PC-3 (cell line): ENCODE measurements at regions not wholly inside any gene's neighbourhood (a gene's known extent, or its start where the extent isn't known, plus 50 kb on each side); places are given as distances from the start of the nearest gene placed in this dataset.

Experiments
- ATAC-seq: fragments of 200-7000 bp; cut with Tn5 transposase; 2 replicates; pipeline ENCODE4 v1.9.1; 2020; ENCODE audit warnings: mild to moderate bottlenecking, moderate library complexity
- BruUV-seq: library from RNA; stranded (reverse); fragments of 400-500 nt; replicated peaks from 2 replicates; lab custom pipeline; 2021; lab: Mats Ljungman, UMichigan
- CTCF ChIA-PET: fragments of 300-600 bp; sonication (Branson Sonifier 250); formaldehyde crosslinking; loops from one replicate; lab custom pipeline; 2022; ENCODE audit warnings: antibody characterized with exemption; lab: Charles Lee
- POLR2A ChIA-PET: fragments of 300-600 bp; sonication (Branson Sonifier 250); formaldehyde crosslinking; loops from one replicate; lab custom pipeline; 2022; ENCODE audit warnings: antibody characterized with exemption; ENCODE audit not compliant: unreplicated experiment; lab: Charles Lee
- DNase-seq: peaks from one replicate; pipeline ENCODE4 v3.0.0-alpha.2; 2015
- H2AFZ ChIP-seq: fragments of 300-600 bp; sonication (generic); 2 replicates; pipeline ENCODE4 v1.6.0; 2016; ENCODE audit warnings: antibody characterized with exemption, low read length
- H3F3A ChIP-seq: fragments of 300-600 bp; sonication (generic); one replicate; pipeline ENCODE4 v1.6.0; 2017; ENCODE audit warnings: antibody characterized with exemption, low read length, control low read depth, mild to moderate bottlenecking; ENCODE audit not compliant: unreplicated experiment
- H3K27ac ChIP-seq: fragments of 300-600 bp; sonication (generic); 2 replicates; pipeline ENCODE4 v1.5.1; 2016; ENCODE audit warnings: mild to moderate bottlenecking, low read length
- H3K27me3 ChIP-seq: fragments of 300-600 bp; sonication (generic); 2 replicates; pipeline ENCODE4 v1.6.1; 2016; ENCODE audit warnings: low read length, mixed read lengths
- H3K36me3 ChIP-seq: fragments of 300-600 bp; sonication (generic); 2 replicates; pipeline ENCODE4 v1.6.1; 2016; ENCODE audit warnings: low read depth, mixed run types, low read length, mixed read lengths
- H3K4me1 ChIP-seq: fragments of 300-600 bp; sonication (generic); 2 replicates; pipeline ENCODE4 v1.5.1; 2016; ENCODE audit warnings: low read length; ENCODE audit not compliant: insufficient read depth
- H3K4me2 ChIP-seq: fragments of 300-600 bp; sonication (generic); 2 replicates; pipeline ENCODE4 v1.6.0; 2016; ENCODE audit warnings: low read length
- H3K4me3 ChIP-seq: fragments of 300-600 bp; sonication (generic); 2 replicates; pipeline ENCODE4 v1.5.1; 2016; ENCODE audit warnings: mild to moderate bottlenecking, low read length, mixed read lengths
- H3K79me2 ChIP-seq: fragments of 300-600 bp; sonication (generic); 2 replicates; pipeline ENCODE4 v1.6.1; 2017; ENCODE audit warnings: low read length, mixed read lengths
- H3K9ac ChIP-seq: fragments of 300-600 bp; sonication (generic); 2 replicates; pipeline ENCODE4 v1.6.0; 2016; ENCODE audit warnings: mild to moderate bottlenecking, low read length
- H3K9me2 ChIP-seq: fragments of 300-600 bp; sonication (generic); replicated peaks from 2 replicates; pipeline ENCODE4 v1.6.1; 2016; ENCODE audit warnings: mixed run types, low read length, mixed read lengths
- H3K9me3 ChIP-seq: fragments of 300-600 bp; sonication (generic); 2 replicates; pipeline ENCODE4 v1.6.1; 2016; ENCODE audit warnings: low read length, mixed read lengths
- H4K20me1 ChIP-seq: fragments of 300-600 bp; sonication (generic); 2 replicates; pipeline ENCODE4 v1.6.1; 2016; ENCODE audit warnings: low read length, mixed read lengths
- EZH2 ChIP-seq: fragments of 300-600 bp; sonication (generic); IDR thresholded peaks from one replicate; pipeline ENCODE4 v1.6.1; 2017; ENCODE audit warnings: antibody characterized with exemption, mild to moderate bottlenecking, low read length; ENCODE audit not compliant: unreplicated experiment
- EZH2phosphoT487 ChIP-seq: fragments of 300-600 bp; sonication (generic); IDR thresholded peaks from 2 replicates; pipeline ENCODE4 v1.6.1; 2018; ENCODE audit warnings: mild to moderate bottlenecking, antibody characterized with exemption, low read length, borderline replicate concordance
- intact Hi-C: fragments of 100-400 bp; cut with micrococcal nuclease; formaldehyde crosslinking; loops from 2 replicates; pipeline ENCODE4 v1.9.0; 2023
- TF ChIP-seq, protein P1 (sequence below): fragments of 300-600 bp; sonication (generic); conservative IDR thresholded peaks from 2 replicates; pipeline ENCODE4 v1.5.1; 2017; ENCODE audit warnings: antibody characterized with exemption, low read depth, mild to moderate bottlenecking, low read length

DNA sequence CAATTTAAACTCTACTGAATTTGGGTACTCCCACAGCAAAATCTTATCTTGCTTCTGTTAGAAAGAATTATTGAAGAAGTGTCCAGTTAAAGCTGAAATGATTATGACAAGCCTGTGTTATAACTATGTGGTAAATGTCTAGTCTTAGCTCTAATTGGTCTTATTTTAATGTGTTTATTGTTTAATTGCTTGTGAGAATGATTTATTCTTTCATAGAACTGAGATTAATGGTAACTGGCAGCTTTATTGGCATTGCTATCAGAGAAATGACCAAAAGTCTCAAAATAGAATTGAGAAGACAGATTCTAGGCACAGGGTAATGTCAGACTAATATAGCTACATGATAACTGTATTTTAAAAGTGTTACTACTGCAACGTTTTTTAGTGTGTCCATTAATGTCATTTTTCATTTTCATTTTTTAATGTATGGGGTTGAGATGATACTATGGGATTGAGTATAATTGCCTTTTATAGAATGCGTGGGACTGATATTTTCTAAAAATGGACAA lies 458.7 kb downstream of the AEBP2 start:
- Histone ChIP-seq H3K4me2 (no peak overlapping the region), H3K9me2 (no peaks in the 10 kb centered on the region), H3K9me3 (no peaks in the 10 kb centered on the region), H4K20me1 (no peaks in the 10 kb centered on the region), H3K9ac (no peak overlapping the region), H3F3A (no peaks in the 10 kb centered on the region), H3K4me1 (no peaks in the 10 kb centered on the region), H3K27ac (no peak overlapping the region), H3K79me2 (no peaks in the 10 kb centered on the region), H3K4me3 (no peak overlapping the region), H3K36me3 (no peaks in the 10 kb centered on the region), H2AFZ (no peak overlapping the region), H3K27me3 (no peaks in the 10 kb centered on the region)
- BruUV-seq = no TSS peak
- intact Hi-C loops = no loop called here
- CTCF ChIA-PET = no interaction called here
- no peak for TF ChIP-seq EZH2
- TF ChIP-seq EZH2phosphoT487 = no peak
- TF ChIP-seq, protein P1, sequence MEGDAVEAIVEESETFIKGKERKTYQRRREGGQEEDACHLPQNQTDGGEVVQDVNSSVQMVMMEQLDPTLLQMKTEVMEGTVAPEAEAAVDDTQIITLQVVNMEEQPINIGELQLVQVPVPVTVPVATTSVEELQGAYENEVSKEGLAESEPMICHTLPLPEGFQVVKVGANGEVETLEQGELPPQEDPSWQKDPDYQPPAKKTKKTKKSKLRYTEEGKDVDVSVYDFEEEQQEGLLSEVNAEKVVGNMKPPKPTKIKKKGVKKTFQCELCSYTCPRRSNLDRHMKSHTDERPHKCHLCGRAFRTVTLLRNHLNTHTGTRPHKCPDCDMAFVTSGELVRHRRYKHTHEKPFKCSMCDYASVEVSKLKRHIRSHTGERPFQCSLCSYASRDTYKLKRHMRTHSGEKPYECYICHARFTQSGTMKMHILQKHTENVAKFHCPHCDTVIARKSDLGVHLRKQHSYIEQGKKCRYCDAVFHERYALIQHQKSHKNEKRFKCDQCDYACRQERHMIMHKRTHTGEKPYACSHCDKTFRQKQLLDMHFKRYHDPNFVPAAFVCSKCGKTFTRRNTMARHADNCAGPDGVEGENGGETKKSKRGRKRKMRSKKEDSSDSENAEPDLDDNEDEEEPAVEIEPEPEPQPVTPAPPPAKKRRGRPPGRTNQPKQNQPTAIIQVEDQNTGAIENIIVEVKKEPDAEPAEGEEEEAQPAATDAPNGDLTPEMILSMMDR = no peak
- no peak for DNase-seq
- POLR2A ChIA-PET = no interaction called here
- ATAC-seq = no peak

DNA sequence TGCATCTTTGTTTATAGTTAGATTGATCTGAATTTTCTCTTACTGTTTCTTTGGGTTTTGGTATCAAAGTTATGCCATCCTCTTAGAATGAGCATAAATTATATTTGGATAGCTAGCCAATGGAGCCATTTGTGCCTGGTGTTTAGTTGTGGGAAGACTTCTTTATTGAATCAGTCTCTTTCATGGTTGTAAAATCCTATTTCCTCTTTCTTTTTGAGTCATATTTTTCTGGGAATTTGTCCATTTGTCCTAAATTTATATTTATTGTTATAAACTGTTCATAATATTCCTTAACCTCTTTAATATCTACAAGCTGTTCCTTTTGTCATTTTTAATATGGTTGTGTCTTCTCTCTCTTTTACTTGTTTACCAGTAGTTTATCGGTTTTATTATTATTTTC lies 462.5 kb downstream of the AEBP2 start:
- intact Hi-C loops = no loop called here

DNA sequence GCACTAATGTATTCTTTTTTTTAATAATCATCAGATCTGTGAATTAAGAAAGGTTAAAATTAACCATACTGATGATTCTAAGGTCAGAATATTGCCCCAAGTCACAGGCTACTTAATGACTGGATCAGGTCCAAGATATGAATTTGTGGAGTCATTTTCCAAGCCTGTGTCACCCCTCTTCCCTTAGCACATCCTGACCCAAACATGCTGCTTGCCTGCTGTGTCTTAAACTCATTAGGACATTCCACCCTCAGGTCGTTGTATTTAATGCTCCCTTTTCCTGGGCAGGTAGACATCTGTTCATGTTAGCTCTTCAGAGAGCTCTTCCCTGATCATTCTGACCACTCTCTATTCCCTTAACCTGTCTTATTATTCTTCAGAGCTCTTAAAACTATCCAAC lies 463.5 kb upstream of the PDE3A start:
- Histone ChIP-seq H3K9me3 (no peaks in the 10 kb centered on the region), H3K36me3 (no peaks in the 10 kb centered on the region), H3K9me2 (no peaks in the 10 kb centered on the region), H3K4me1 (no peaks in the 10 kb centered on the region), H2AFZ (no peak overlapping the region), H3K4me3 (no peak overlapping the region), H3K27me3 (no peaks in the 10 kb centered on the region), H3K27ac (no peak overlapping the region), H3K9ac (no peak overlapping the region), H4K20me1 (no peaks in the 10 kb centered on the region), H3K4me2 (no peak overlapping the region), H3K79me2 (no peaks in the 10 kb centered on the region), H3F3A (no peaks in the 10 kb centered on the region)
- ATAC-seq (no peak), DNase-seq (no peak)
- ChIA-PET CTCF (no interaction called here), POLR2A (no interaction called here)
- TF ChIP-seq, protein P1 = no peak
- no peak for TF ChIP-seq EZH2
- no peak for TF ChIP-seq EZH2phosphoT487
- intact Hi-C loops = no loop called here
- no TSS peak for BruUV-seq

More for the DNA sequence above, 462.5 kb downstream of the AEBP2 start:
- no TSS peak for BruUV-seq
- Histone ChIP-seq H3K4me2 (no peak overlapping the region), H3K4me1 (no peaks in the 10 kb centered on the region), H3K27ac (no peak overlapping the region), H3K79me2 (no peaks in the 10 kb centered on the region), H3K9me2 (no peaks in the 10 kb centered on the region), H3K9me3 (no peaks in the 10 kb centered on the region), H4K20me1 (no peaks in the 10 kb centered on the region), H3K4me3 (no peak overlapping the region), H3K36me3 (no peaks in the 10 kb centered on the region), H3F3A (no peaks in the 10 kb centered on the region), H2AFZ (no peak overlapping the region), H3K9ac (no peak overlapping the region), H3K27me3 (no peaks in the 10 kb centered on the region)
- POLR2A ChIA-PET = no interaction called here
- ATAC-seq = no peak
- no peak for DNase-seq
- CTCF ChIA-PET = no interaction called here
- TF ChIP-seq EZH2phosphoT487 (no peak), EZH2 (no peak)
- TF ChIP-seq, protein P1 = no peak
